ENCODE measurements at regions not wholly inside any gene's neighbourhood (a gene's known extent, or its start where the extent isn't known, plus 50 kb on each side); places are given as distances from the start of the nearest gene placed in this dataset.

- Mint-ChIP-seq H3K27ac (ENCODE audit: unreplicated experiment) (no peak overlapping the region), H3K27me3 (ENCODE audit: unreplicated experiment) (peaks cover 2% of the 10 kb centered on the region), H3K36me3 (ENCODE audit: low read depth, unreplicated experiment) (no peaks in the 10 kb centered on the region), H3K4me3 (ENCODE audit: unreplicated experiment) (no peak overlapping the region), H3K4me1 (ENCODE audit: unreplicated experiment) (no peaks in the 10 kb centered on the region), H3K9me3 (ENCODE audit: unreplicated experiment) (no peaks in the 10 kb centered on the region)
- no peak for DNase-seq (ENCODE audit: low spot score)
- TF ChIP-seq, protein P1, sequence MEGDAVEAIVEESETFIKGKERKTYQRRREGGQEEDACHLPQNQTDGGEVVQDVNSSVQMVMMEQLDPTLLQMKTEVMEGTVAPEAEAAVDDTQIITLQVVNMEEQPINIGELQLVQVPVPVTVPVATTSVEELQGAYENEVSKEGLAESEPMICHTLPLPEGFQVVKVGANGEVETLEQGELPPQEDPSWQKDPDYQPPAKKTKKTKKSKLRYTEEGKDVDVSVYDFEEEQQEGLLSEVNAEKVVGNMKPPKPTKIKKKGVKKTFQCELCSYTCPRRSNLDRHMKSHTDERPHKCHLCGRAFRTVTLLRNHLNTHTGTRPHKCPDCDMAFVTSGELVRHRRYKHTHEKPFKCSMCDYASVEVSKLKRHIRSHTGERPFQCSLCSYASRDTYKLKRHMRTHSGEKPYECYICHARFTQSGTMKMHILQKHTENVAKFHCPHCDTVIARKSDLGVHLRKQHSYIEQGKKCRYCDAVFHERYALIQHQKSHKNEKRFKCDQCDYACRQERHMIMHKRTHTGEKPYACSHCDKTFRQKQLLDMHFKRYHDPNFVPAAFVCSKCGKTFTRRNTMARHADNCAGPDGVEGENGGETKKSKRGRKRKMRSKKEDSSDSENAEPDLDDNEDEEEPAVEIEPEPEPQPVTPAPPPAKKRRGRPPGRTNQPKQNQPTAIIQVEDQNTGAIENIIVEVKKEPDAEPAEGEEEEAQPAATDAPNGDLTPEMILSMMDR (IDR thresholded peaks at IDR 0.05; ENCODE audit: unreplicated experiment): no peak
Measured at GRCh38 chr19:31666126-31666525, 316.9 kb upstream of the TSHZ3 start.

- no peak for DNase-seq (ENCODE audit: low spot score)
- Mint-ChIP-seq H3K27ac (ENCODE audit: unreplicated experiment) (no peak overlapping the region), H3K27me3 (ENCODE audit: unreplicated experiment) (peaks cover 2% of the 10 kb centered on the region), H3K4me3 (ENCODE audit: unreplicated experiment) (no peak overlapping the region), H3K4me1 (ENCODE audit: unreplicated experiment) (no peaks in the 10 kb centered on the region), H3K9me3 (ENCODE audit: unreplicated experiment) (no peaks in the 10 kb centered on the region), H3K36me3 (ENCODE audit: low read depth, unreplicated experiment) (no peaks in the 10 kb centered on the region)
- TF ChIP-seq, protein P1 (IDR thresholded peaks at IDR 0.05; ENCODE audit: unreplicated experiment): no peak
Measured at GRCh38 chr19:31667106-31667505, 317.9 kb upstream of the TSHZ3 start.

GRCh38 chr19:31668921-31669320 lies 319.7 kb upstream of the TSHZ3 start:
- H3K9me3 Mint-ChIP-seq (ENCODE audit: unreplicated experiment): no peaks in the 10 kb centered on the region
- peaks cover 3% of the 10 kb centered on the region for H3K4me1 Mint-ChIP-seq (ENCODE audit: unreplicated experiment)
- no peak for DNase-seq (ENCODE audit: low spot score)
- peaks cover 4% of the 10 kb centered on the region for H3K27me3 Mint-ChIP-seq (ENCODE audit: unreplicated experiment)
- H3K36me3 Mint-ChIP-seq (ENCODE audit: low read depth, unreplicated experiment): no peaks in the 10 kb centered on the region
- H3K4me3 Mint-ChIP-seq (ENCODE audit: unreplicated experiment): no peak overlapping the region
- no peak overlapping the region for H3K27ac Mint-ChIP-seq (ENCODE audit: unreplicated experiment)
- TF ChIP-seq, protein P1 (IDR thresholded peaks at IDR 0.05; ENCODE audit: unreplicated experiment): no peak

DNA sequence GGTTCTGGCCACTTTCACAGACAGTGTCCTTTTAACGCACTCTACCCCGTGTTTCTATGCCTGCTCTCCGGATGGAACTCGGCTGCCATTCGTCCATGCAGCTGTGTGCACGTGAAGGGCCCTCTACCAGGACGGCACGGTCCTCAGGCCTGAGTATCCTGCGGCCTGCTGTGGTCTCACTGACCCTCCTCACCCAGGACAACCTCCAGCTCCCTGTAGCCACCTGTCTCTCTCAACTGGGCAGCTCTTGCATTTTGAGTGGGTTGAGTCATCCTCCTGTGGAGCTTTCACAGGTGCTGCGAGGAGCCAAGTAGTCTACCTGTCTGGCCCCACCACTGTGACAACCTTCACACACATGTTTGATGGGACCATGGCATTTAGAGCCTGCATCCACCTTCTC lies 321.7 kb upstream of the TSHZ3 start:
- H3K4me3 Mint-ChIP-seq (ENCODE audit: unreplicated experiment): no peak overlapping the region
- H3K4me1 Mint-ChIP-seq (ENCODE audit: unreplicated experiment): peaks cover 3% of the 10 kb centered on the region
- peaks cover 4% of the 10 kb centered on the region for H3K27me3 Mint-ChIP-seq (ENCODE audit: unreplicated experiment)
- TF ChIP-seq, protein P1 (IDR thresholded peaks at IDR 0.05; ENCODE audit: unreplicated experiment): no peak
- no peak for DNase-seq (ENCODE audit: low spot score)
- no peaks in the 10 kb centered on the region for H3K9me3 Mint-ChIP-seq (ENCODE audit: unreplicated experiment)
- no peaks in the 10 kb centered on the region for H3K36me3 Mint-ChIP-seq (ENCODE audit: low read depth, unreplicated experiment)
- no peak overlapping the region for H3K27ac Mint-ChIP-seq (ENCODE audit: unreplicated experiment)

GRCh38 chr19:31671411-31672035 lies 322.3 kb upstream of the TSHZ3 start:
- H3K36me3 Mint-ChIP-seq (ENCODE audit: low read depth, unreplicated experiment): no peaks in the 10 kb centered on the region
- no peak overlapping the region for H3K27ac Mint-ChIP-seq (ENCODE audit: unreplicated experiment)

More at GRCh38 chr19:31671411-31672035, 322.3 kb upstream of the TSHZ3 start:
- TF ChIP-seq, protein P1 (IDR thresholded peaks at IDR 0.05; ENCODE audit: unreplicated experiment): no peak
- DNase-seq (ENCODE audit: low spot score): no peak
- H3K4me1 Mint-ChIP-seq (ENCODE audit: unreplicated experiment): peaks cover 3% of the 10 kb centered on the region
- H3K4me3 Mint-ChIP-seq (ENCODE audit: unreplicated experiment): no peak overlapping the region
- peaks cover 4% of the 10 kb centered on the region for H3K27me3 Mint-ChIP-seq (ENCODE audit: unreplicated experiment)
- no peaks in the 10 kb centered on the region for H3K9me3 Mint-ChIP-seq (ENCODE audit: unreplicated experiment)

Data from endothelial cell (in vitro differentiated cells).